GM21576 (cell line): ENCODE measurements at regions not wholly inside any gene's neighbourhood (a gene's known extent, or its start where the extent isn't known, plus 50 kb on each side); places are given as distances from the start of the nearest gene placed in this dataset.
"Not testable (repeated sequence)": the region's sequence is repeated elsewhere in the genome, so short reads cannot be mapped to it uniquely, and the experiment has no call there.

ENCODE experiments used
- ATAC-seq: cut with Tn5 transposase; IDR thresholded peaks from one replicate; pipeline ENCODE4 v1.9.1; 2021; ENCODE audit warnings: mild to moderate bottlenecking, moderate library complexity; ENCODE audit not compliant: unreplicated experiment

DNA sequence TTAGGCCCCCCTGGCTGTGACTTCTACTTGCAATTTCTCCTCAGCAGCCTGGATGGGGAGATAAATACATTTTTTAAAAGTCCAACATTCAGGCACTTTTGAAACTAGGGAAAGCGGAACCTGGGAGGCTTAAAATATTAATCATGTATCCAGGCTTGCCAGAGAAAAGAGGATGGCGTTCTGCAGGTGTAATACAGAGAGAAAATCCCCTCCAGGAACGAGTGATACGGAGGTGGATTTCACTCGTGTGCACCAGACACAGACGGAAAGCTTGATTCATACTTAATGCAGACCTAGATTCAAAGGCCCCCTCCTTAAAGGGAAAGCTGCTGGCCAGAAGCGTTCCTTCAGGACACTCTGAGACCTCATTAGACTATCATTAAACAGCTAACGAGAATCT lies 354.0 kb upstream of the BOD1L1 start:
- ATAC-seq = no peak

DNA sequence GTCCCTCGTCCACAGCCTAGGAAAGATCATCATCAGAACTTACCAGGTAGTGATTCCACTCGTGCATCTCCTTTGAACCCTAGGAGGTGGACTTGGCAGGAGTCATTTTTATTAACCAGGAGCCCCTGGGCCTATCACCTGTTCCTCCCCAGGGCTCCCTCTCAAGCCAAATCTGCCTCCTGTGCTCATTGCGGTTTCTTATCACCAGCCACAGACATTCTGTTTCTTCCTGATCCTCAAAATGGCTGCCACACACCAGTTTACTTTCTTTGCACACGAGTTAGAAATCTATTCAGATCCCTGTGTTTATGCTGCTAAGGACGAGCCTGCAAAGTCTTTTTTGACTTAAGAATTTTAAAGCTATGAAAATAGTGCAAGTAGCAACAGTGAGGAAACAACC lies 354.5 kb upstream of the BOD1L1 start:
- no peak for ATAC-seq

DNA sequence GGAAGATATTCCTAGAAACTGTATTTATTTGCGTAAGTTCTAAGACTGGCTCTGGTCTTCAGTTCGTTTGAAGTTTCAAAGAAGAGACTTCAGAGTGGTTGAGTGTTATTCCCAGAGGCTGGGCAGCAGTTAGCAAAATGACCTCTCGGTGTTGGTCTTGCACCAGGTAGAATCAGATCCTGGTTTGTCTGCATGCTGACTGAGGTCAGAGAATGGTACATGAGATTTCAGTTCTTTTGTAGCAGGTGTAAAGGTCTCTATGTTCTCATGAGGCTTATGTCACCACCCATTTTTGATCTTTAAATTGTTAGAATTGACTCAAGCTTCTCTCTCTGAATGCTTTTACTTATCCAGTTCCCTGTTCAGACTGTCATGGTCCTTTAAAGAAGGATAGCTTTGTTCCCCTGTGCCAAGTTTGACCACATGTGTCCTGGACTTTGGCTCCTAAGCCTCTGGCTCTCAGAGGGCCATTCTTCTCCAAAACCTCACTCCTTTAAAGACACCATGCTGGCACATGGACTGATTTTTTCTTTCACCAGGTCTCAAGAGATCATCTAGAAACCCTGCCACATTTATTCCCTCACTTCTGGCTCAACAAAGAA lies 355.8 kb upstream of the BOD1L1 start:
- ATAC-seq = no peak

DNA sequence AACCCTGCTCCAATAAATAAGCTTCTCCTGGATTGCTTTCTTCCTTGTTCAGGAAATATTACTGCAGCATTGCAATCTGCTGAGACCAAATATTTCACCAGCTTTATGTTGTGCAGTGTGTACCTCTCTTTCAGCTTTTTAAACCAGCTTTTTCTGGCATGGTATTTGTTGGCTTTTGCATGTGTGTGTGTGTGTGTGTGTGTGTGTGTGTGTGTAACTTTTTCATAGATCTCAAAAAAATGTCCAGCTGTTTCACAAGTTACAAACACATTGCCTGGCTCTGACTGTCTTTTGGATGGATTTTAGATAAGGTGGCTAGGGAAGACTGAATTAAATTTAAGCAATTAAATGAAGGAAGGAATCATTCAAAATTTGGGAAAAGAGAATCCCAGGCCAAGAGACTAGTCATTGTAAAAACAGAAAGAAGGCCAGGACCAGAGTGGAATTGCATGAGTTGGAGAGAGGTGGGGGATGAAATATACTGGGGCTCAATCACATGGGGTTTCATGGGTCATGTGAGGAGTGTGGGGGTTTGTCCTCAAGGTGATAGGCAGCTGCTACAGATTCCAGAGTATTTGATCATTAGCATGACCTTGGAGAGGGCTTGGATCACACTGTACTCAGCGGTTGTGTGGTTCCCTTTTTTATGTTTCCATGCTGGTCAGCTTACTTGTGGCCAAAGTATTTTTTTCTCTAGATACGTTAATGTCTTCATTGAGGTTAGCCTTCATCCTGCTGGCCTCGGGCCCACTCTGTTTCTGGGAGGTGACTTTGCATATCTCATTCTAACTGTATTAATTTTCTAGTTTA lies 357.7 kb upstream of the BOD1L1 start:
- ATAC-seq = no peak

DNA sequence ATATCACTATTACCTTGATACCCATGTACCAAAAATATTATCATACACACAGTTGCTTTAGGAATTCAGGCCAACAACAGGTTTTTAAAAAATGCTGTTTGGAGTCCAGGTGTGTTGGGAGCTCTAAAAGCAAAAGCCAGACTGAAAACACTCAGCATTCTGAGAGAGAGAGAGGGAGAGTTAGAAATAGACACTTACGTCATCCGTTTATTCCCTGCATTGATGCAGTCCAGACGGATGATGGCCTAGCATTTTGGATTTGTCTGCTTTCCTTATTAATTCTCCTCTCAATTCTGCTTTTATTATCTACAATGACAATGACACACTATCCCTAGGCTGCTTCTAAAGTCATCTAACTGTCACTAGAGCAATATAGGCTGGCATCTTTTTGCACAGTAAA lies 358.3 kb upstream of the BOD1L1 start:
- ATAC-seq = no peak

DNA sequence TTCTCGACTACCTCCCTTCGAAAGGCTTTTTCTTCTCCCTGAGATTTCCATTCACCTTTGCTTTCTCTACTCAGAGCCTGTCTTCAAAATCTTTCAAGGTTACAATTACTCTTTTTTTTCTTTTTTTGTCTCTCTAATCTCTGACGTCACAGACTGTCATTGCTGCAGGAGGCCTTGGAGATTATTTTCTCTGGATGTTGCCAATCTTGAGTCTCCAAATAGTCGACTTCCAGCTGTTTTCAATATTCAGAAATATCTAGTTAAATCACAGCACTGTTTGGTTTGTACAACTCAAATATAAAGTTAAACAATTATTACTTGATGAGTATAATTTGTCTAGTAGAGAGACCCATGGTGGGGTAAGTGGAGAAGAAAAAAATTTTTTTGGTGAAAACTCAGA lies 359.0 kb upstream of the BOD1L1 start:
- ATAC-seq = no peak

DNA sequence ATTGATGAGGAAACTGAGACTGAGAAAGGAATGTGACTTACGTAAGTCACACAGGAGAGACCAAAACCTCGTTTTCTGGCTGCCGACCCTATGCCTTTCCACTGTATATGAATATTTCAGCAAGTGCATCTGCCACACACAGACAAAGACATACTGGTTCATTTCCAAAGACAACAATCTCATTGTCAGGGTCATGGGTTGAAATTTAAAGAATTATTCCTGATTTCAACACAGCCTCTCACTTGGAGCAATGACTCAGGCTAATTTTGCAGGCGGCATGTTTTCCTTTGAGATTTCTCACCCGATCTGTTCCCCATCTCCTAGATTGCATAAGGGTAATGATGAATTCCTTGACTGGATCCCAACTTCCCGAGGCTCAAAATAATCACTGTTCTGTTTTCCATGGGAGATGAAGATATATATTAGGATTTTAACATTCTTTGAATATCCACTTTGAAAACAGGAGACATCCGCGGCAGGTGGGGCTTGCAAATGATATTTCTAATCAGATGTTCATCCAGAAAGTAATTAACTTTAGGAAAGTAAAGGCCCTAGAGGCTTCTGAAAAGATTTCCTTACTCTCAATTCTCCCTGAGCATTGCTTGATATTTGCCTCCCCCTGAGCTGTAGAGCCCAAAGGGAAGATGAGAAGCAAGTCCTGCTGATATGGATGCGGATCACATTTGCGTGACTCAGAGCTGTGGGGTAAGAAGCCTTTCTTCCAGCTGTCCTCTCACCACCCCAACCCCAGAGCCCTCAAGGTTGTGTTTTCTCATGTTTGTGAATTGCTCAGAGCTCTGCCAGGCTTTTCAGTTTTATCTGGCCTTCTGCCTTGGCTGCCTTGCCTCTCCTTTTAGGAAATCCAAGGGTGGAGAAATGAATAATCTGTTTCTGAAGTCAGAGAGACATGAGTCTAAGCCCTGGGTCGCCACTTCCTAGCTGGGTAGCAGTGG lies 361.1 kb upstream of the BOD1L1 start:
- no peak for ATAC-seq

DNA sequence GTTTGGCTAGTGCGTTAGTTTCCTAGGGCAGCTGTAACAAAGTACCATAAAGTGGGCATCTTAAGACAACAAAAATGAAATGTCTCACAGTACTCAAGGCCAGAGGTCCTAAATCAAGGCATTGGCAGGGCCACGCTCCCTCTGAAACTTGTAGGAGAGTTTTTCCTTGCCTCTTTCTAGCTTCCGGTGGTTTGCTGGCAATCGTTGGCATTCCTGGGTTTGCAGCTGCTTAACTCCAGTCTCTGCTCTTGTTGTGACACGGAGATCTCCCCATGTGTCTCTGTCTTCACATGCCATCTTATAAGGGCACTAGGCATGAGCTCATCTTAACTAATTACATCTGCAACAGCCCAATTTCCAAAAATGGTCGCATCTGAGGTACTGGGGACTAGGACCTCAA lies 362.0 kb upstream of the BOD1L1 start:
- ATAC-seq = no peak

DNA sequence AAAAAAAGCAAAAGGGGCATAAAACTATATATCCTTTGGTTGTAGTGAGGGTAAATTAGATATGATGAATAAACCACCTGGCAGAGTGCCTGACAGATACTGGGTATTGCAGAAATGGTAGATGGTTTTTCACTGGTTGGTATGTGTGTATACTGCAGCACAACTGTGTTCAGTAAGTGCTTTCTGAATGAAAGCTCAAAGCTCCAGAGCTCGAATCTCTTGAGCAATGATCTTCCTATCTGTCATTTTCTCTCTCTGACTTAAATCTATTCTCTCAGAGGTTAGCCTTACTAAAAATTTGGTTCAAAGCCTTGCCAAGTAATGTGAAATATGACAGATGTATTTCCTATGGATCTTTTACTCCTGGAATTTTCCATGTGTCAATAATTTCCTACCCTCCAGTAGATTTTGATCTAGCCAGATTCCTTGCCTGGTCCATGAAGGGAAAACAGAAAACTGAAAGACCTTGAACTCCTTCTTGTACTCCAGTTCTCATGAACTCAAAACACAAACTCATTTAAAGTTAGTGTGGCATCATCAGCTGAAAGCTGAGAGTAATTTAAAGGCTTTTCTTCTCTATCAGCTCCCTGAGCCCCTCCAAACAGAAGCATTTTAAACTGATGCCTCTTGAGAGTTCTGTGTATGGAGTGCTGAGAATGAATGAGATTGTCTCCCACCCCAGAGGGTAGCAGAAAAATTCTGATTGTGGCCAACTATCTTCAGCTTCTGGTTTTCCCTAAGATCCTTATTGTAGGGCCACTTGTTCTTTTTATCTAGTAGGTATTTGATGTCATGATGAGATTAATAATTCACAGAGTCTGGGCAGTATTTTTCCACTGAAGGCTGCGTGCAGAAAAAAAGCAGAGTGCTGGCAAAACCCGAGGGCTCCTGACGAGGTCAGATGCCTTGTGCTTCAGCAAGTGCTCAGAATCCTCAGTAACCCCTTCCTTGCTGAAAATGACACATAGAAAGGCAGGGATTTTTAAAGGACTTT lies 363.4 kb upstream of the BOD1L1 start:
- ATAC-seq = no peak

DNA sequence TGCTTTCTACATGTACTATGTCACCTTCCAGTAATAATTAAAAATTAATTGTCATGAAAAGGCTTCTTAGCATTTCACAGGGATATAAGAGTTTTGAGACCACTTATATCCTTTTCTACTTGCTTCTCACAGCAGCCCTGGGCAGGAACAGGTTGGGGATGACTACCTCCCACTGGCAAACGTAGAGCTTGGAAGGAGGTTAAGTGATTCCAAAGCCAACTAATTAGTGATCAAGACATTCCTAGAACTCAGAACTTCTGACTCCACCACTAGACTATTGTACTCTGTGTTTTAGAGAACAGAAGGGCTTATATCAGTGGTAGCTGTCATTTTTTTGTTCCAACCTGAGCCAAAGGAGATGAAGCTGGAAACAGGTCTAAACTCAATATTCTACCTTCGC lies 364.5 kb upstream of the BOD1L1 start:
- no peak for ATAC-seq

DNA sequence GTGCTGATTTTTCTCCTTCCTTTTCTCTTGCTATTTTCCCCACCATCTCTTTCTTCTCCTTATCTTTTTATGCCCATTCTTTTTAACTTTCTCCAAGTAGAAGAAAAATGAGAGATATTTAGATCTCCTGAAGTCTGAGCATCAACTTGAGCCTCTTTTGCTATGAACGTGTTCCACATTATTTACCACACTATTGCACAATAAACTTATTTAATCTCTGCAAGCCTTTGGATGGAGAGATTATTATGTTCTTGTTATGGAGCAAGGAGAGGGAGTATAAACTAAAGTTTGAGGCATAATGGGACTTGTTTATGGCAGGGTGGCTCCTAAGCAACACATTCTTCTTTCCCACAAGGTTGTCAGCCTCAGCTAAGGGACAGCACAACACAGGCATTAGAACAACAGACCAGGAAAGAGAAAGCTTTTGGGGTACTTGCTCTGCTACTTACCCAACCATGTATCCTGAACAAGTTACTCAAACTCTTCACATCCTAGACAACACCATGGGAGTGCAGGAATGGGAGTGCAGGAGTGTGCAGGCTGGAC lies 365.5 kb upstream of the BOD1L1 start:
- ATAC-seq = no peak

DNA sequence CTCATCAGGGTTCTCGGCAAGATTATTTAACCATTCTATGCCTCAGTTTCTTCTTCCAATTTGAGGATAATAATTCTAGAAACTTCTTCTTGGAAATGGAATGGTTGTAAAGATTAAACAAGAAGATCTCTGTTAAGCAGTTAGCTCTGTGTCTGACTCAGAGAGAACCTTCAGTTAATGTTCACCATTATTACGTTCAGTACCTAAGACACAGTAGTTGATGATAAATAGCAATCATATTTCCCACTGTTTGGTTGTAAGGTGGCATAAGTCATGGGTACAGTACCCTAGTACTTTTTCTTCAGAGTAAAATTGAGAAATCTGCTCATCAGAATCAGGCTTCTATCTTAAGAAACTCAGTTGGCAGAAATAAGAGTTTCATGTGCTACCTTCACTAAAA lies 366.5 kb upstream of the BOD1L1 start:
- no peak for ATAC-seq

DNA sequence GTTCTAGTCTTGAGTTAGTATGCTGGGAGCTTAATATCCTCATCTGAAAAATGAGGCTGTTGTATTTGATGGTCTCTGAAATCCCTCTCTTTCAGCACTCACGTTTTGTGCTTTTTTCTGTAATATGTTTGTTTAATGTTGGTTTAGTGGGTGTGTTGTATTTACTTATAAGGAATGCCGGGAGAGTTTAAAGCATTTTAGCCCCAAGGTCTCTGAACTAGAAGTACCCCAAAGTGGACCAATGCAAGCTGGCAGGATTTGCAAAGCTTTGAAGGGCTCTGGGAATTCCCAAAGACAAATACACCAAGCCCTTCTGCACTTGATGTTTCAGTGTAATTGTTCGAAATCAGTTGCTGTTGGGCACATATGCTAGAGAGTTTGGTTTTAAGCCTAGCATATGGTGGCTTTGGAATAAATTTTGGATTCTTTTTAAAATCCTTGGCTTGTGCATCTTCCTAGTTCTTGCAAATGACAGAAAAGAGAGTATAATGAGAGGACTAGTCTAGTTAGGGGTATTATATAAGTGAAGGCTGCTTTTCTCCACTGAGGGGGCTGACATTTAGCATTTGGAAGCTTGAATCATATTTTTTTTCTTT lies 371.4 kb upstream of the BOD1L1 start:
- ATAC-seq = no peak

DNA sequence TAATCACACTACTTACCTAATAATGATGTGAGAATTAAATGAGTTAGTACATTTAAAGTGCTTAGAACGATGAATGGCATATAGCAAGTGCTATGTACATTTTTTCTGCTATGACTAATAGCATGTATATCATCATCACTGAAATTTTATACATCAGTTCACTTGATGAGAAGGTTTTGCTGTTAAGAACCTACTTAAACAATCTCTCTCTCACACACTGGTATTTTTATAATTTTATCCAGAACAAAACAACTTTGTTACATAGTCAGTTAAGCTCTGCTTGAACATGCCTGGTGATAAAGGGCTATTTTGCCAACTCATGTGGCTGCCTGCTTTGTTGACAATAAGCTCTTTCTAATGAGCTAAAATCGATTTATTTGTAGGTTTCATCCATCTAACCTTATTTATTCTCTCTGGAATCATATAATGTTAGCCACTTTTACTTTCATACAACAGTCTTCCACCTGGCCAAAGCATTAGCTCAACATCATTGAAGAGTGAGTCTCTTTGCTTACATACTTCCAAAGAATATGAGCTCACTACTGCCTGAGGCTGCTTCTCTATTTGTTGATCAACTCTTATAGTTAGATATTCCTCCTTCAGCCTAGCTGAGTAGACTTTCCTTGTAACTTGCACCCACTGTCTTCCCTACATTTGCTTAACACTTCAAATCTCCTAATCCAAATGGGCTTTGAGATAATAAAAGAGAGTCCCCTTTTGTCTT lies 372.7 kb upstream of the BOD1L1 start:
- ATAC-seq = no peak

DNA sequence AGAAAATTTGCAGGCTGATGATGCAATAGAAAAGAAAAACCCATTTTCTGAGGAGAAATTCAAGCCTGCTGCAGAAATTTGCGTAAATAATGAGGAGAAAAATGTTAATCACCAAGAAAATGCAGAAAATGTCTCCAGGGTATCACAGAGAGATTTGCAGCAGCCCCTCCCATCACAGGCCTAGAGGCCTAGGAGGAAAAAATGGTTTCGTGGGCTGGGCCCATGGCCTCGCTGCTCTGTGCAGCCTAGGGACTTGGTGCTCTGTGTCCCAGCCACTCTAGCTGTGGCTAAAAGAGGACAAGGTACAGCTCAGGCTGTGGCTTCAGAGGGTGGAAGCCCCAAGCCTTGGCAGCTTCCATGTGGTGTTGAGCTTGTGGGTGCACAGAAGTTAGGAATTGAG lies 374.8 kb upstream of the BOD1L1 start:
- not testable (repeated sequence) for ATAC-seq

DNA sequence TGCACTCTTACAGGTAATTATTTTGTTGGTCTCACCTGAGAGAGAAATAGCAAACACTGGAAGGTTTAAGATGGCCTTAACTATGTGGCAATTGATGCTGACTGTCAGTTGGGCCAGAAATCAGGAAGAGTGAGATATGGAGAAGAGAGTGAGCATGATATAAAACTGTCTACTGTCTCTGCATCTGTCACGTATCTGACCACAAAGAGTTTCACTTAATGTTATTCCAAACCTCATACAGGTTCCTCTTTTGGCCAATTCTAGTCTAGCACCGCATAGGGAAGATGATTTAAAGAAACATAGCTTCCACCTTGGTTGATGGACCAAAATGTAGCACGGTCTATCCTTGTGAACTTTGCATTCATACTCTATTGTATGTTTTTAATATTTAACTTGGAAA lies 381.0 kb upstream of the BOD1L1 start:
- ATAC-seq = peak; percentile 64

DNA sequence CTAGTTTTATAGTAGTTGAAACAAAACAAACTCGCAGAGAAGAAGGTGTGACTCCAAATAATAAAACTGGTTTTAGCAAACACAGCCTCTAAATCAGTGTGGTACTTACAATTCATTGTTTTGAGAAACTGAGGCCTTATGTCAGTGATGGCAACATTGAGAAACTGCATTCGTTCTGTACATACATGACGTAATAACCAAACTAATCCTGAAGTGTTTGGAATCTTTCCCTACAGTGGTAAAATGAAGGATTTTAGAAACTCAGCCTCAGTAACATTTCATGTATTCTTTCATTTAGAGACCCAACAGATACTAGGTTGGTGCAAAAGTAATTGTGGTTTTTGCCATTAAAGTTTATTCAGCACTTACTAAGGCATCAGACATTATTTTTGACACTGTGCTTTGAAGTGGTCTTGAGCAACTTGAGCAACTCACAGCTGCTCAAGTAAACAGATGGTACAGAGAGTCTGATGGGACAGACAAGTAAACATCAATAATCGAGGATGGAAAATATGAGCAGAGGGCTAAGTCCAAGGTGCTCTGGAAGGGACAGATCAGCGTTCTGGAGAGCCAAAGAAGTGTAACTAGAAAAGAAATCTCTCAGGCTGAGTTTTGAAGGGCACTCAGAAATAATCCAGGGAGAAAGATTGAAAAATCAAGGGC lies 390.8 kb upstream of the BOD1L1 start:
- ATAC-seq = no peak

DNA sequence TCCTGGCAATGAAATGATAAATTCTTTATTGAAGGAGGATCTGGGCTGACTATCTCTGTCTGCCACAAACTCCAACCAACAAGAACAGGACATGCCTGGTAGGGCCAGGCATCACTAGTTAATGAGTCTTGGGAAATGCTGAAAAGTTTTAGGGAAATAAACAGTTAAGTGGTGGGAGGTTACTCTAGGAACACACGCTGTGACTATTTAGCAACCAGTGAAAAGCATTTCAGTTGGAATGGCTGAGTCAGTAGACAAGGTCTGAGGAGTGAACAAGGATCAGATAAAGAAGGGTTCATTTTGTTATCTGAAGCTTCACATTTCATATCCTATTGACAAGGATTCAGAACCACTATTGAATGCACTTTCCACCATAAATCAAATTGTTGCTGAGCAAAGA lies 394.9 kb upstream of the BOD1L1 start:
- ATAC-seq = no peak

DNA sequence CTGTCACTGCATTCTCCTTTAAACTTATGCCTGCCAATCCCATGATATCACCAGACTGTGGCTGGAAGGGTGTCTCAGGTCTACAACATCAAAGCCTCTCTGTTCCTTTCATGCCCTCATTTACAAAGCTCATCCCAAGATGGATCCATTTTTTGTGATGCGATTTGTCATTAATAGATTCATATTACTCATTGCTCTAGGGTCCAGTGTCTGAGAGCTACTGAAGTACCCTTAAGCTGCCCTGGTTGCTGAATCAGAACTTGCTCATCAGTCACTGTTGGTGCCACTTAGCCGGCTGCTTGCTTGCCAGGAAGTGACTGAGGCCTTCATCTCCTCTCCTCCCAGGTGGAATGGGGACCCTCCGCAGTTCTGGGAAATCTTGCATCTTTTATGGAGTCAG lies 395.5 kb upstream of the BOD1L1 start:
- no peak for ATAC-seq
